HL-60 (cell line): ENCODE measurements at regions not wholly inside any gene's neighbourhood (a gene's known extent, or its start where the extent isn't known, plus 50 kb on each side); places are given as distances from the start of the nearest gene placed in this dataset.

Source experiments
- DNase-seq, 2 experiments: peaks; one replicate each; pipeline ENCODE4 v3.0.0-alpha.2; 2010 to 2020; ENCODE audit warnings: low read depth in 1 of 2, low spot score in 1 of 2
- H3K27ac ChIP-seq: fragments of 250-450 bp; sonication (Bioruptor Pico); replicated peaks from 2 replicates; pipeline ENCODE4 v1.5.1; 2020; ENCODE audit warnings: mild to moderate bottlenecking, moderate library complexity
- H3K27me3 ChIP-seq: fragments of 250-450 bp; sonication (Bioruptor Pico); 2 replicates; pipeline ENCODE4 v1.5.1; 2021; ENCODE audit warnings: mild to moderate bottlenecking, moderate library complexity; ENCODE audit not compliant: insufficient read depth, poor library complexity, severe bottlenecking
- H3K4me3 ChIP-seq: replicated peaks from 2 replicates; pipeline ENCODE4 v1.5.1; 2011; ENCODE audit warnings: mild to moderate bottlenecking, control low read depth, low read length; ENCODE audit not compliant: insufficient read depth
- GABPA ChIP-seq: IDR thresholded peaks from 2 replicates; pipeline ENCODE4 v1.6.1; 2012; ENCODE audit warnings: low read depth
- POLR2AphosphoS5 ChIP-seq: IDR thresholded peaks from 2 replicates; pipeline ENCODE4 v1.6.1; 2012; ENCODE audit warnings: low read depth
- SPI1 ChIP-seq: IDR thresholded peaks from 2 replicates; pipeline ENCODE4 v1.6.1; 2012; ENCODE audit warnings: low read depth, mild to moderate bottlenecking, borderline replicate concordance
- TF ChIP-seq, protein P1 (sequence below): IDR thresholded peaks from one replicate; pipeline ENCODE4 v1.5.1; 2011; ENCODE audit warnings: low read length, control low read depth, inconsistent platforms; ENCODE audit not compliant: insufficient read depth
- TF ChIP-seq, protein P2 (sequence below): IDR thresholded peaks from 2 replicates; pipeline ENCODE4 v1.6.1; 2012; ENCODE audit warnings: low read depth; ENCODE audit not compliant: insufficient replicate concordance

DNA sequence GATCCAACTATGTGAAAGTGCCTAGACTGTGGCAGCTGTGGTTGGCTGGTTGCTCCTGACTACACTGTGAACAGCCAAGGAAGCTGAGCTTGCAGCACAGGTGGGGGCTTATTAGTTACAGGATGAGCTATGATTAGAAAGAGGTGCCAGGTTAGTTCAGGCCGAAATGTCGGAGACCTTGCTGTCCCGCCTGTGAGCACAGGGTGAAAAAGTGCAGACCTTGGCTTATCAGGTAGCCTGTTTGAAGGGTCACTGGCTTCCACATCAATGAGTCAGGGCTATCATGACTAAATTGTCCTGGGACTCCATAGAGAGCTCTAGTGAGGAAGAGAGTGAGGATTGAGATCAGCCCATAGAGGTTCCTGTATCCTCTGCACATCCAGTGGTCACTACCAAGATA, 114.3 kb upstream of the PLPPR1 start:
- no peak overlapping the region for H3K27ac ChIP-seq
- no peak overlapping the region for H3K4me3 ChIP-seq

DNA sequence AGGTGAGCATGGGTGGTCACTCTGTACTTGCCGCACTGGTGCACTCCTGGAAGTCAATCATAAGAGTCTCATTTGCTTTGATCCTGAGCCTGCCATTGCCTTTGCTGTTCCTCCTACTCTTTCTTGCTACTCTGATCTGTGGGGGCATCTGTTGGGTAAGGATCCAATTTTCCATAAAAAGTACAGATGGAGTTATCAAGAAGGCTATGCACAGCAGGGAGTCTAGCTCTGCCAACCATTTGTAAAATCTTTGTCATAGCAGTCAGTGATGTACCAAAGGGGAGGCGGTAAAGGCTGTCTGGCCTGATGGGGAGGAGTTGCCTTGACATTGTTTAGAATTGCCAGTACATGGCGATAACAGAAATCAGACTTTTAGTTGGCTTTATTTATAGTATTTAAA, 109.0 kb upstream of the PLPPR1 start:
- no peak for DNase-seq
- Histone ChIP-seq H3K4me3 (no peak overlapping the region), H3K27me3 (no peaks in the 10 kb centered on the region), H3K27ac (no peak overlapping the region)
- TF ChIP-seq, protein P1, sequence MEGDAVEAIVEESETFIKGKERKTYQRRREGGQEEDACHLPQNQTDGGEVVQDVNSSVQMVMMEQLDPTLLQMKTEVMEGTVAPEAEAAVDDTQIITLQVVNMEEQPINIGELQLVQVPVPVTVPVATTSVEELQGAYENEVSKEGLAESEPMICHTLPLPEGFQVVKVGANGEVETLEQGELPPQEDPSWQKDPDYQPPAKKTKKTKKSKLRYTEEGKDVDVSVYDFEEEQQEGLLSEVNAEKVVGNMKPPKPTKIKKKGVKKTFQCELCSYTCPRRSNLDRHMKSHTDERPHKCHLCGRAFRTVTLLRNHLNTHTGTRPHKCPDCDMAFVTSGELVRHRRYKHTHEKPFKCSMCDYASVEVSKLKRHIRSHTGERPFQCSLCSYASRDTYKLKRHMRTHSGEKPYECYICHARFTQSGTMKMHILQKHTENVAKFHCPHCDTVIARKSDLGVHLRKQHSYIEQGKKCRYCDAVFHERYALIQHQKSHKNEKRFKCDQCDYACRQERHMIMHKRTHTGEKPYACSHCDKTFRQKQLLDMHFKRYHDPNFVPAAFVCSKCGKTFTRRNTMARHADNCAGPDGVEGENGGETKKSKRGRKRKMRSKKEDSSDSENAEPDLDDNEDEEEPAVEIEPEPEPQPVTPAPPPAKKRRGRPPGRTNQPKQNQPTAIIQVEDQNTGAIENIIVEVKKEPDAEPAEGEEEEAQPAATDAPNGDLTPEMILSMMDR: no peak
- TF ChIP-seq GABPA (no peak), POLR2AphosphoS5 (no peak), SPI1 (no peak)
- TF ChIP-seq, protein P2, sequence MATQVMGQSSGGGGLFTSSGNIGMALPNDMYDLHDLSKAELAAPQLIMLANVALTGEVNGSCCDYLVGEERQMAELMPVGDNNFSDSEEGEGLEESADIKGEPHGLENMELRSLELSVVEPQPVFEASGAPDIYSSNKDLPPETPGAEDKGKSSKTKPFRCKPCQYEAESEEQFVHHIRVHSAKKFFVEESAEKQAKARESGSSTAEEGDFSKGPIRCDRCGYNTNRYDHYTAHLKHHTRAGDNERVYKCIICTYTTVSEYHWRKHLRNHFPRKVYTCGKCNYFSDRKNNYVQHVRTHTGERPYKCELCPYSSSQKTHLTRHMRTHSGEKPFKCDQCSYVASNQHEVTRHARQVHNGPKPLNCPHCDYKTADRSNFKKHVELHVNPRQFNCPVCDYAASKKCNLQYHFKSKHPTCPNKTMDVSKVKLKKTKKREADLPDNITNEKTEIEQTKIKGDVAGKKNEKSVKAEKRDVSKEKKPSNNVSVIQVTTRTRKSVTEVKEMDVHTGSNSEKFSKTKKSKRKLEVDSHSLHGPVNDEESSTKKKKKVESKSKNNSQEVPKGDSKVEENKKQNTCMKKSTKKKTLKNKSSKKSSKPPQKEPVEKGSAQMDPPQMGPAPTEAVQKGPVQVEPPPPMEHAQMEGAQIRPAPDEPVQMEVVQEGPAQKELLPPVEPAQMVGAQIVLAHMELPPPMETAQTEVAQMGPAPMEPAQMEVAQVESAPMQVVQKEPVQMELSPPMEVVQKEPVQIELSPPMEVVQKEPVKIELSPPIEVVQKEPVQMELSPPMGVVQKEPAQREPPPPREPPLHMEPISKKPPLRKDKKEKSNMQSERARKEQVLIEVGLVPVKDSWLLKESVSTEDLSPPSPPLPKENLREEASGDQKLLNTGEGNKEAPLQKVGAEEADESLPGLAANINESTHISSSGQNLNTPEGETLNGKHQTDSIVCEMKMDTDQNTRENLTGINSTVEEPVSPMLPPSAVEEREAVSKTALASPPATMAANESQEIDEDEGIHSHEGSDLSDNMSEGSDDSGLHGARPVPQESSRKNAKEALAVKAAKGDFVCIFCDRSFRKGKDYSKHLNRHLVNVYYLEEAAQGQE: no peak

More for the DNA sequence above, 114.3 kb upstream of the PLPPR1 start:
- DNase-seq: no peak
- TF ChIP-seq POLR2AphosphoS5 (no peak), GABPA (no peak), SPI1 (no peak)
- TF ChIP-seq, protein P1: no peak
- TF ChIP-seq, protein P2: no peak
- no peaks in the 10 kb centered on the region for H3K27me3 ChIP-seq

DNA sequence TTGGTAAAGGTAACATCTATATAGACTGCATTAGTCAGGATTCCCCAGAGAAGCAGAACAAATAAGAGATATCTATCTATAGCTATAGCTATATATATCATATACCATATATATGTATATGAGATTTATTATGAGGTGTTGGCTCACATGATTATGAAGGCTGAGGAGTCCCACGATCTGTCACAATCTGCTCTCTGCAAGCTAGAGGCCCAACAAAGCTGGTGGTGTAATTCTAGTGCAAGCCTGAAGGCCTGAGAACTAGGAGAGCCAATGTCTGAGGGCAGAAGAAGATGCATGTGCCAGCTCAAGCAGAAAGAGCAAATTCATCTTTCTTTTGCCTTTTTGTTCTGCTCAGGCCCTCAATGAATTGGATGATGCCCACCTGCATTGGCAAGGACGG, 102.2 kb upstream of the PLPPR1 start:
- H3K27me3 ChIP-seq: no peaks in the 10 kb centered on the region
- TF ChIP-seq GABPA (no peak), POLR2AphosphoS5 (no peak), SPI1 (no peak)
- TF ChIP-seq, protein P2: no peak
- TF ChIP-seq, protein P1: no peak
- no peak overlapping the region for H3K4me3 ChIP-seq
- DNase-seq: no peak
- H3K27ac ChIP-seq: no peak overlapping the region
